ENCODE measurements at regions not wholly inside any gene's neighbourhood (a gene's known extent, or its start where the extent isn't known, plus 50 kb on each side); places are given as distances from the start of the nearest gene placed in this dataset.
"Not testable (repeated sequence)": the region's sequence is repeated elsewhere in the genome, so short reads cannot be mapped to it uniquely, and the experiment has no call there.

DNA sequence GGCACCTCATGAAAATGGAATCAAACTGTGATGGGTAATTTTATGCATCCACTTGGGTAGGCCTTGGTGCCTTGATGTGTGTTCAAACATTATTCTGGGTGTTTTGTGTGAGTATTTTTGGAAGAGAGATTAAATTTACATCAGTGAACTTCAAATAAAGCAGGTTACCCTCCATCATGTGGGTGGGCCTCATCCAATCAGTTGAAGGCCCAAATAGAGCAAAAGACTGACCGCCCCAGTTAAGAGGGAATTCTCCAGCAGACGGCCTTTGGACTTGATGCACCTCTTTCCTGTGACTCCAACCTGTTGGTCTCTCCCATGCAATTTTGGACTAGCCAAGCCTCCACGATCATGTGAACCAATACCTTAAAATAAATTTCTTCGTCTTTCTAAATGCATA, 97.7 kb upstream of the DPP6 start:
- Histone ChIP-seq H3K9me3 (no peaks in the 10 kb centered on the region), H3K27ac (no peak overlapping the region), H3K4me1 (no peaks in the 10 kb centered on the region), H3K4me3 (no peak overlapping the region), H3K27me3 (no peaks in the 10 kb centered on the region), H3K36me3 (no peaks in the 10 kb centered on the region)
- TF ChIP-seq POLR2A (IDR thresholded peaks at IDR 0.05) = no peak
- TF ChIP-seq, protein P1, sequence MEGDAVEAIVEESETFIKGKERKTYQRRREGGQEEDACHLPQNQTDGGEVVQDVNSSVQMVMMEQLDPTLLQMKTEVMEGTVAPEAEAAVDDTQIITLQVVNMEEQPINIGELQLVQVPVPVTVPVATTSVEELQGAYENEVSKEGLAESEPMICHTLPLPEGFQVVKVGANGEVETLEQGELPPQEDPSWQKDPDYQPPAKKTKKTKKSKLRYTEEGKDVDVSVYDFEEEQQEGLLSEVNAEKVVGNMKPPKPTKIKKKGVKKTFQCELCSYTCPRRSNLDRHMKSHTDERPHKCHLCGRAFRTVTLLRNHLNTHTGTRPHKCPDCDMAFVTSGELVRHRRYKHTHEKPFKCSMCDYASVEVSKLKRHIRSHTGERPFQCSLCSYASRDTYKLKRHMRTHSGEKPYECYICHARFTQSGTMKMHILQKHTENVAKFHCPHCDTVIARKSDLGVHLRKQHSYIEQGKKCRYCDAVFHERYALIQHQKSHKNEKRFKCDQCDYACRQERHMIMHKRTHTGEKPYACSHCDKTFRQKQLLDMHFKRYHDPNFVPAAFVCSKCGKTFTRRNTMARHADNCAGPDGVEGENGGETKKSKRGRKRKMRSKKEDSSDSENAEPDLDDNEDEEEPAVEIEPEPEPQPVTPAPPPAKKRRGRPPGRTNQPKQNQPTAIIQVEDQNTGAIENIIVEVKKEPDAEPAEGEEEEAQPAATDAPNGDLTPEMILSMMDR (IDR thresholded peaks at IDR 0.05) = no peak
- DNase-seq = no peak
- intact Hi-C loops (cut with DNase I; ENCODE audit: low total_unique reads) = no loop called here

DNA sequence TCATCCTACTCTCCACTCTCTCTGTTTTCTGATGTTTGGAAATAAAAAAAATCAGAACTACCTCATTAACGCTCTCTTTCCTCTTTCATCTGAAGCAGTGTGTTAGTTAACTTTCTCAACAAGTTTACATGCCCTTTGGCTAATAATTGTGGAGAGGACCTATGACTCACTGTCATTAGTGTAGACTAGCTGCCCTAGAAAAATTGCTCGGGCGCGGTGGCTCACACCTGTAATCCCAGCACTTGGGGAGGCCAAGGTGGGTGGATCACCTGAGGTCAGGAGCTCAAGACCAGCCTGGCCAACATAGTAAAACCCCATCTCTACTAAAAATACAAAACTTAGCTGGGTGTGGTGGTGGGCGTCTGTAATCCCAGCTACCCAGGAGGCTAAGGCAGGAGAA, 94.5 kb upstream of the DPP6 start:
- H3K27ac ChIP-seq; intact Hi-C loops (cut with DNase I; ENCODE audit: low total_unique reads); H3K9me3 ChIP-seq; H3K36me3 ChIP-seq; DNase-seq; H3K27me3 ChIP-seq; H3K4me1 ChIP-seq; H3K4me3 ChIP-seq: not testable (repeated sequence)

DNA sequence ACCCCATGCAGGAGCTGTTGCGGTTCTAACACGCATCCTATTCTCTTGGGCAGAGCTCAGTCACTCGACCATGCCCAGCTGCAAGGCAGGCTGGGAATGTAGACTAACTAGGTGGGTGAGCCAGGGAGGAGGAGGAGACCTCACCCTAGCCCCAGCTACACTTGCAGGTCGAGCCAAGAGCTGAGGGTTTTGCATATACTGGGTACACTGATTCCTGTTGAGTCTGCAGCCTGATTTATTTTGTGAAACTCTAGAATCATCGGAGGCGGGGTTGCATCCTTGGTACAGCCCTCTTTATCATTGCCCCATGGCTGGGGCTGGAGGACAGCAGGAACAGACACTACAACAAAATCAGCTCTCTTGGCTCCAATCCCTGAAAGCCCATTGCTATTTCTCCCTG, 93.8 kb upstream of the DPP6 start:
- H3K27ac ChIP-seq; DNase-seq; H3K4me3 ChIP-seq; H3K4me1 ChIP-seq; H3K9me3 ChIP-seq; H3K27me3 ChIP-seq; H3K36me3 ChIP-seq; intact Hi-C loops (cut with DNase I; ENCODE audit: low total_unique reads): not testable (repeated sequence)

DNA sequence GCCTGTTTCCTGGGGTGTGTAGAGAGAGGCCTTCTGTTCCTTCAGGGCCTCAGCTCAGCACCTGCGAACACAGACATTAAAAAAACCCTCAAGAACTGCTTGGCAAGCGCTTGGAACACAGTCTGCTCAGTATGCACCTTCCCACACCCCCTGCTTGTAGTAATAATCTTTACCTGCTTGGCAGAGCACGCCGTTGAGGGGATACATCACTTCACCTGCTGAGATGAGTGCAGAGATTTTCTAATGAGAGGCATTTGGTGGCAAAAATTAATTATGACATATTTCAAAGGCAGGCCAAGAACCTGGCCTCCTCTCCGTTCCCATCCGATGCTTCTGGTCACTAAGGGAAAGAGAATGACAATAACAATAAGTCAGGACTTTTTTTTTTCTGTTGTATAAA, 93.4 kb upstream of the DPP6 start:
- H3K4me3 ChIP-seq; H3K9me3 ChIP-seq; intact Hi-C loops (cut with DNase I; ENCODE audit: low total_unique reads); DNase-seq; H3K27me3 ChIP-seq; H3K27ac ChIP-seq; H3K4me1 ChIP-seq; H3K36me3 ChIP-seq: not testable (repeated sequence)

DNA sequence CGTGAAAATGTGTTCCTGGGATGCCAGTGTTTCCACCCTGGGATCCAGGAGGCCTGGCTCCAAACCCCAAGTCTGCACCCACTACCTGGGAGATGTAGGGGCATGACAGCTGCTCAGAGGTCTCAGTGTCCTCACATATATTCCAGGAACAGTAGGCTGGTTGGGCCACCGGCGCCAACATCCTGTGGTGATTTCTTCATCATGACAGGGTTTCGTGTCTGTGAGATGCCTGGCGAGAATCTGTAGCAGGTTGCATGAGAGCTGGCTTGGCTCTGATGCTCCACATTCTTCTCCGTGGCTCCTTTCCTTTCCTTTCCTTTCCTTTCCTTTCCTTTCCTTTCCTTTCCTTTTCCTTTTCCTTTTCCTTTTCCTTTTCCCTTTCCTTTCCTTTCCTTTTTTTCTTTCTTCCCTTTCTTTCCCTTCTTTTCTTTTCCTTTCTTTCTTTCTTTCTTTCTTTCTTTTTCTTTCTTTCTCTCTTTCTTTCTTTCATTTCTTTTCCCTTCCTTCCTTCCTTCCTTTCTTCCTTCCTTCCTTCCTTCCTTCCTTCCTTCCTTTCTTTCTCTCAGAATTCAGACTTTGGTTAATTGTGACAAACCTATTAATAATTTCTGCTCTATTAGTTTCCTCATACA, 87.6 kb upstream of the DPP6 start:
- H3K36me3 ChIP-seq; DNase-seq; intact Hi-C loops (cut with DNase I; ENCODE audit: low total_unique reads): not testable (repeated sequence)

DNA sequence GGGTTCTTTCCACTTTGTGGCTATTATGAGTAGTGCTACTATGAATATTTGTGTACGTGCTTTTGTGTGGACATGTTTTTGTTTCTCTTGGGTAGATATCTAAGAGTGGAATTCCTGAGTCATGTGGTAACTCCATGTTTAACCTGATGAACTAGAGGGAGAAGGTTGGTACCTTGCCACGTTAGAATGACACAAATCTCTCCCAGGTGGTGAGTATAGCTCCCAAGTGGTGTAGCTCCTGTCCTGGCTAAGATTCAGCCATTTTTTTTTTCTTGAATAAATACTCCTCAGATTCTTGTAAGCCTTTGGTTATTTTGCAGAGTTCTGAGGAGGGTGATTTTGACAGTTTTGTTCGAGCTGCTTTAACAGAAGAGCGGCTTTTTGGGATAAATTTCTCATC, 83.2 kb upstream of the DPP6 start:
- intact Hi-C loops (cut with DNase I; ENCODE audit: low total_unique reads); H3K36me3 ChIP-seq; H3K27ac ChIP-seq; H3K4me1 ChIP-seq; H3K27me3 ChIP-seq; H3K9me3 ChIP-seq; H3K4me3 ChIP-seq; DNase-seq: not testable (repeated sequence)

More for the DNA sequence above, 87.6 kb upstream of the DPP6 start:
- H3K27ac ChIP-seq, H3K9me3 ChIP-seq, H3K27me3 ChIP-seq, H3K4me3 ChIP-seq, H3K4me1 ChIP-seq: not testable (repeated sequence)

DNA sequence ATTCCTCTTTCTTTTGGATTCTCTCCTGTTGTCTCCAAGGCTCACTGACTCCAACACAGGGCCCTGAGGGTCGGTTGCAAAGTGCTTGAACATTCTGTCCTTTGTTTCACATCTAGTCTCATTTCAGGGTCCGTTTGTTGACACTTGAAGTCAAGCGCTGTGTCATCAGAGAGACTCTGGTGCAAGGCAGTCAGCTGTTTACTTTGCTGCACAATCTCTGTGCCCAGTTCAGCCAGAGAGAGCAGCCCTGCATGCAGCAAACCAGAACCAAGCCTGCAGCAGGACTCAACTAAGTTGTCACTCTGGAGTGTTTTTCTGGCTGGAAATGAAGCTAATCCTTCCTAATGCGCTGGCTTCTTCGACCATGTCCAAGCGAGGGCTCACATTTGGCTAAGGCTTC, 77.6 kb upstream of the DPP6 start:
- H3K4me1 ChIP-seq; DNase-seq; H3K4me3 ChIP-seq; H3K27me3 ChIP-seq; H3K27ac ChIP-seq; H3K9me3 ChIP-seq; H3K36me3 ChIP-seq; intact Hi-C loops (cut with DNase I; ENCODE audit: low total_unique reads): not testable (repeated sequence)

DNA sequence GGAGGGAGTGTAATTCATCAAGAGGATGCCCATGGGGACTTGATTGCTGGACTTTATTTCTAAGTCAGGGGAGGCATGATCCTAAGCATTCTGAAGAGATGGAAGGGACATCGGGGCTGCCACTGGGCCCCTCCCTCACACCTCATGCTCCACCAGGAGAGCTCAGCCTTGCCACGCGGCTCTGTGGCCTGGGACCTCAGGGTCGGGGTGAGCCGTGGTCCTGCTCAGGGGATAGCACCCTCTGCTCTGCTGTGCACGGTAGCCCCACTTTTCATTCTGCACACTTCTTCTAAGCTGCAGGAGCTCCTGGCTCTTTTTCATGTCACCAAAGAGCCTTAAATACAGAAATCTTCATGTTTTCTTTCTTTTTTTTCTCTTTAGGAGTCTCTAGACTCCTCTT, 75.5 kb upstream of the DPP6 start:
- H3K27me3 ChIP-seq; intact Hi-C loops (cut with DNase I; ENCODE audit: low total_unique reads); DNase-seq; H3K4me3 ChIP-seq; H3K27ac ChIP-seq; H3K9me3 ChIP-seq; H3K36me3 ChIP-seq; H3K4me1 ChIP-seq: not testable (repeated sequence)

DNA sequence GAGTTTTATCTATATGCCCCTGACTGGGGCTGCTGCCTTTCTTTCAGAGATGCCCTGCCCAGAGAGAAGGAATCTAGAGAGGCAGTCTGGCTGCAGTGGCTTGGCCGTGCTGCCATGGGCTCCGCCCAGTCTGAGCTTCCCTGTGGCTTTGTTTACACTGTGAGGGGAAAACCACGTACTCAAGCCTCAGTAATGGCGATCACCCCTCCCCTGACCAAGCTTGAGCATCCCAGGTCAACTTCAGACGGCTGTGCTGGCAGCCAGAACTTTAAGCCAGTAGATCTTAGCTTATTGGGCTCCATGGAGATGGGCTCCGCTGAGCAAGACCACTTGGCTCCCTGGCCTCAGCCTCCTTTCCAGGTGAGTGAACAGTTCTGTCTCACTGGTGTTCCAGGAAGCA, 69.0 kb upstream of the DPP6 start:
- H3K27ac ChIP-seq; H3K4me1 ChIP-seq; H3K4me3 ChIP-seq; H3K27me3 ChIP-seq; H3K9me3 ChIP-seq; H3K36me3 ChIP-seq; intact Hi-C loops (cut with DNase I; ENCODE audit: low total_unique reads); DNase-seq: not testable (repeated sequence)

DNA sequence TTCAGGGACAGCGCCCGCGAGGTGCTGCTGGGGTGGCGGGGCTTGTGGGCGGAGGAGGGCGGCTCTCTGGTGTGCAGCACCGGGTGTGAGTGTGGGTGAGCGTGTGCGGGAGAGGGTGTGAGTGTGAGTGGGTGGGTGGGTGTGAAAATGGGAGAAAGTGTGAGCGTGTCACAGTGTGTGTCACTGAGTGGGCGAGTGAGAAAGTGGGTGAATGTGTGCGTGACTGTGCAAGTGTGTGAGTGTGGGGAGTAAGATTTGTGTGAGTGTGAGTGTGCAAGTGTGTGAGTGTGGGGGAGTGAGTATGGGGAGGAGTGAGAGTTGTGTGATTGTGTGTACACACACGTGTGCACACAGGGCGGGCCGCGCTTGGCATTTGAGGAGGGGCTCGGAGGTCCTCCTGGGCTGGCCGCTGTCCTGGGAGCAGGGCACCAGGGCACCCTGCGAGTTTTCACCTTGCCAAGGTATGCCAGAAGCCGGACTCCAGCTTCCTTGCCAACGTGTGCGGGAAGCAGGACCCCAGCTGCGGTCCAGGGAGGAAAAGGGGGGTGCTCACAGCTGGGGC, 63.1 kb upstream of the DPP6 start:
- H3K27me3 ChIP-seq; H3K4me1 ChIP-seq; H3K4me3 ChIP-seq; H3K27ac ChIP-seq; intact Hi-C loops (cut with DNase I; ENCODE audit: low total_unique reads); H3K9me3 ChIP-seq; H3K36me3 ChIP-seq; DNase-seq: not testable (repeated sequence)

DNA sequence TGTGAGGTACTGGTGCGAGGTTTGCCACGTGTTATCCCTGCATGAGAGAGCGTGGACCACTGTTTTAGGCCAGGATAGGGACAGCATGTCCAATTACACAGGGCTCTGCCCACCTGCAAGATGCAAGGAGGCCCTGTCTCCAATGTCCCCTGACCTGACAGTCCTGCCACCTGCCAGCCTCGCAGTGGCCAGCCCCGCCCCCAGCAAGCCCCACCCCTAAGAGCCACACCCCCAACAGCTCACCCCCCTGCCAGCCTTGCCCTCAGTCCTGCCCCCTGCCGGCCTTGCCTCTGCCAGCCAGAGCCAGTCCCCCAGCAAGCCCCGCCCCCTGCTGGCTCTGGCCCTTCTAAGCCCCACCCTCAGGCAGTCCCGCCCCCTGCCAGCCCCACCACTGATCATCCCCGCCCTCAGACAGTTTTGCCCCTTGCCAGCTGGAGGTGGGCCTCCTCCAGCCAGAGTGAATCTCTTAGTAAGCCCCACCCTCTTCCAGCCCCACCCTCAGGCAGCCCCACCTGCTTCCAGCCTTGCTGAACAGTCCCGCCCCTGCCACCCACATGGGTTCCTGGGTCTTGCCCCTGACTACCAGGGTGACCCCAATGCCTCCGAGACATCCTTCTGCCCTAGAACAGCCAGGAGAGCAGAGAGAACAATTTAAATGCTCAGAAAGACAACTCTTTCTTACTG, 62.3 kb upstream of the DPP6 start:
- intact Hi-C loops (cut with DNase I; ENCODE audit: low total_unique reads); H3K9me3 ChIP-seq; H3K27me3 ChIP-seq; H3K4me1 ChIP-seq; DNase-seq; H3K4me3 ChIP-seq; H3K27ac ChIP-seq; H3K36me3 ChIP-seq: not testable (repeated sequence)

DNA sequence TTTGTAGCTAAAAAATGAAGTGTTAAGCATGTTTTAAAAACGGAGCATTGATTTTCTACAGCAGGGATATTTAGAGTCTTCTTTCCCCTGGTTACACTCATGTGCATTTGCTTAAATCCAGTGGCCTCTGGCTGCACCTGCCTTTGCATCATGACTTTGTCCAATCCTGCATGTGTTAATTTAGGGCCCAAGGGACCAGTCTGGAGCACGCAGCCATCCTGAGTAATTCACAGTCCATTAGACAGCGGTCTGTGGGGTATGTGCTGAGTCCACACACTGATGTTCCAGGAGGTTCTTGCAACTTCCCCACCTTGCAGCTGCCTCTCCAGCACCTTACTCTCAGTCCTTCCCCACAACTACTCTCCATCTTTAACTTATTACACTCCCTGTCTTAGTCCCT, 60.7 kb upstream of the DPP6 start:
- H3K9me3 ChIP-seq; DNase-seq; intact Hi-C loops (cut with DNase I; ENCODE audit: low total_unique reads); H3K27ac ChIP-seq; H3K4me1 ChIP-seq; H3K36me3 ChIP-seq; H3K4me3 ChIP-seq; H3K27me3 ChIP-seq: not testable (repeated sequence)

DNA sequence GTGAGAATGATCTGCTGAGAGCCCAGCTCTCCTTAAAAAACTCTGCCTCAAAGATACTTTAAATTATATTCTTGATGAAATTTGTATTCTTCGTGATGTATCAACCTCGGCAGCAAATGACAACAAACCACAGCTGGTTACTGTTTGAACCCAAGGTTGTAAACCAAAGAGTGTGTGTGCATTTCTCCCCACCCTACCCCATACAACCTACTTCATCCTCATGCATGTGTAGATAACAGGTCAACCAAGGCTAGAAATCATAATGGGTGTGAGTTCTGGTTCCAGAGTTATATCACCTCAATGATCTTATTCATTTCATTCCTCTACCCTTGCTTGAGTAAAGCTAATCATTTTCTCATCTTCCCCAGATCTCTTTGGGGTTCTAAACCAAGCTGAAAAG, 58.8 kb upstream of the DPP6 start:
- H3K4me1 ChIP-seq; H3K9me3 ChIP-seq; DNase-seq; H3K4me3 ChIP-seq; H3K27me3 ChIP-seq; H3K27ac ChIP-seq; intact Hi-C loops (cut with DNase I; ENCODE audit: low total_unique reads); H3K36me3 ChIP-seq: not testable (repeated sequence)
